ENCODE measurements at regions not wholly inside any gene's neighbourhood (a gene's known extent, or its start where the extent isn't known, plus 50 kb on each side); places are given as distances from the start of the nearest gene placed in this dataset.
A peak's percentile ranks its signal among the peaks of the same experiment; 100 is the strongest.

GRCh38 chr5:103461243-103461642 is 101.3 kb downstream of the NUDT12 start:
- DNase-seq, result no peak

GRCh38 chr5:103458497-103459040 is 104.0 kb downstream of the NUDT12 start:
- DNase-seq, result peak; percentile 2

GRCh38 chr5:103456476-103456875 is 106.1 kb downstream of the NUDT12 start:
- no peak for DNase-seq

GRCh38 chr5:103455796-103456195 is 106.8 kb downstream of the NUDT12 start:
- no peak for DNase-seq

GRCh38 chr5:103454770-103455169 is 107.8 kb downstream of the NUDT12 start:
- DNase-seq, result no peak

- DNase-seq, result no peak
Measured at GRCh38 chr5:103452666-103453065, 109.9 kb downstream of the NUDT12 start.

- DNase-seq, result no peak
Measured at GRCh38 chr5:103452089-103452488, 110.5 kb downstream of the NUDT12 start.

- no peak for DNase-seq
Measured at GRCh38 chr5:103451261-103451660, 111.3 kb downstream of the NUDT12 start.

- DNase-seq, result no peak
Measured at GRCh38 chr5:103450333-103451061, 112.1 kb downstream of the NUDT12 start.

- no peak for DNase-seq
Measured at GRCh38 chr5:103446813-103447212, 115.8 kb downstream of the NUDT12 start.

- no peak for DNase-seq
Measured at GRCh38 chr5:103445426-103446035, 117.1 kb downstream of the NUDT12 start.

GRCh38 chr5:103444333-103445038 is 118.1 kb downstream of the NUDT12 start:
- no peak for DNase-seq

GRCh38 chr5:103442750-103443149 is 119.8 kb downstream of the NUDT12 start:
- no peak for DNase-seq

GRCh38 chr5:103441523-103441922 is 121.1 kb downstream of the NUDT12 start:
- no peak for DNase-seq

- DNase-seq, result no peak
Measured at GRCh38 chr5:103439007-103439406, 123.6 kb downstream of the NUDT12 start.

- no peak for DNase-seq
Measured at GRCh38 chr5:103436656-103437055, 125.9 kb downstream of the NUDT12 start.

- DNase-seq, result no peak
Measured at GRCh38 chr5:103436112-103436511, 126.5 kb downstream of the NUDT12 start.

GRCh38 chr5:103435136-103435889 is 127.3 kb downstream of the NUDT12 start:
- DNase-seq, result no peak

GRCh38 chr5:103434057-103434456 is 128.5 kb downstream of the NUDT12 start:
- no peak for DNase-seq

- no peak for DNase-seq
Measured at GRCh38 chr5:103433211-103433610, 129.4 kb downstream of the NUDT12 start.

- DNase-seq, result peak; percentile 6
Measured at GRCh38 chr5:103428923-103429322, 133.7 kb downstream of the NUDT12 start.

GRCh38 chr5:103428411-103428871 is 134.1 kb downstream of the NUDT12 start:
- DNase-seq, result no peak

- no peak for DNase-seq
Measured at GRCh38 chr5:103427326-103427725, 135.3 kb downstream of the NUDT12 start.
